ENCODE measurements at regions not wholly inside any gene's neighbourhood (a gene's known extent, or its start where the extent isn't known, plus 50 kb on each side); places are given as distances from the start of the nearest gene placed in this dataset.

DNA sequence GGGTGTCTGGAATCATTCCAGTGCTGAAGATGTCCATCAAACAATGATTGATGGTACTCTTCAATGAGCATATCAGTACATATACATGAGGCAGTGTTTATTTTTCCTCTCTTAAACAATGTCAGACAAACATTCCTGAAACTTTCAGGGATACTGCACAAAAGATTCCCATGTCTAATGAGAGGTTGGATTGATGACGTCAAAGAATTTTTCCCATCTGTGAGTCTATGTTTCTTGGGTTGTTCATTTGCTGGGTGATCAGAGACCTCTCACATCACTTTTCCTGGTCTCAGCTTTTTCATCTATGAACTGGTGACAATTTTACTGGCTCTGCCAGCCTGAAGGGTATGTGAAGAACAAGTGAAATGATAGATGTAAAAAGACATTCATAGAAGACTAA is 325.5 kb downstream of the EN1 start:
- TF ChIP-seq, protein P1, sequence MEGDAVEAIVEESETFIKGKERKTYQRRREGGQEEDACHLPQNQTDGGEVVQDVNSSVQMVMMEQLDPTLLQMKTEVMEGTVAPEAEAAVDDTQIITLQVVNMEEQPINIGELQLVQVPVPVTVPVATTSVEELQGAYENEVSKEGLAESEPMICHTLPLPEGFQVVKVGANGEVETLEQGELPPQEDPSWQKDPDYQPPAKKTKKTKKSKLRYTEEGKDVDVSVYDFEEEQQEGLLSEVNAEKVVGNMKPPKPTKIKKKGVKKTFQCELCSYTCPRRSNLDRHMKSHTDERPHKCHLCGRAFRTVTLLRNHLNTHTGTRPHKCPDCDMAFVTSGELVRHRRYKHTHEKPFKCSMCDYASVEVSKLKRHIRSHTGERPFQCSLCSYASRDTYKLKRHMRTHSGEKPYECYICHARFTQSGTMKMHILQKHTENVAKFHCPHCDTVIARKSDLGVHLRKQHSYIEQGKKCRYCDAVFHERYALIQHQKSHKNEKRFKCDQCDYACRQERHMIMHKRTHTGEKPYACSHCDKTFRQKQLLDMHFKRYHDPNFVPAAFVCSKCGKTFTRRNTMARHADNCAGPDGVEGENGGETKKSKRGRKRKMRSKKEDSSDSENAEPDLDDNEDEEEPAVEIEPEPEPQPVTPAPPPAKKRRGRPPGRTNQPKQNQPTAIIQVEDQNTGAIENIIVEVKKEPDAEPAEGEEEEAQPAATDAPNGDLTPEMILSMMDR (IDR thresholded peaks at IDR 0.05; ENCODE audit: insufficient read depth, low read length, severe bottlenecking): no peak
- H3K27me3 ChIP-seq (ENCODE audit: control insufficient read depth, insufficient read depth, low read length): no peaks in the 10 kb centered on the region
- no peaks in the 10 kb centered on the region for H3K36me3 ChIP-seq (ENCODE audit: control insufficient read depth, insufficient read depth, low read length)
- H3K4me3 ChIP-seq (ENCODE audit: low read depth, low read length): no peak overlapping the region
- no peak for DNase-seq (ENCODE audit: low read depth)
- no peak for FAIRE-seq

DNA sequence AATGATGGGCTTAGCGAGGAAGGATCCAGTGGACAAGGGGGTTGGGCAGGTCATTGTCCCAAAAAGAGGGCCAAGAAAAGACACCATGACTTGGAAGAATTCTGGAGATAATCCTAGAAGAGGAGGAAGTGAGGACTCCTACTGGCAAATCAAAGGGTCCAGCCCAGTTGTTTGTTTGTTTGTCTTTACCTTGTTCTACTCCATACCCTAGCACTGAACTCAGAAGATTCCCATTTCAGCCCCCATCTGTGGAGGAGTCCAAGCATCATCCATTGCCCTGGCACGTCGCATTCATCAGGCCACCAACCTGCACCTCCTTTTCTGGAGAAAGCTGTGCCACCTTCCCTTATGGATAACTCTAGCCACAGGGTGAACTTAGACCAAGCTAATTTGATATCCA is 326.2 kb downstream of the EN1 start:
- Histone ChIP-seq H3K4me3 (ENCODE audit: low read depth, low read length) (no peak overlapping the region), H3K27me3 (ENCODE audit: control insufficient read depth, insufficient read depth, low read length) (no peaks in the 10 kb centered on the region), H3K36me3 (ENCODE audit: control insufficient read depth, insufficient read depth, low read length) (no peaks in the 10 kb centered on the region)
- FAIRE-seq (no peak), DNase-seq (ENCODE audit: low read depth) (no peak)
- TF ChIP-seq, protein P1 (IDR thresholded peaks at IDR 0.05; ENCODE audit: insufficient read depth, low read length, severe bottlenecking): no peak

DNA sequence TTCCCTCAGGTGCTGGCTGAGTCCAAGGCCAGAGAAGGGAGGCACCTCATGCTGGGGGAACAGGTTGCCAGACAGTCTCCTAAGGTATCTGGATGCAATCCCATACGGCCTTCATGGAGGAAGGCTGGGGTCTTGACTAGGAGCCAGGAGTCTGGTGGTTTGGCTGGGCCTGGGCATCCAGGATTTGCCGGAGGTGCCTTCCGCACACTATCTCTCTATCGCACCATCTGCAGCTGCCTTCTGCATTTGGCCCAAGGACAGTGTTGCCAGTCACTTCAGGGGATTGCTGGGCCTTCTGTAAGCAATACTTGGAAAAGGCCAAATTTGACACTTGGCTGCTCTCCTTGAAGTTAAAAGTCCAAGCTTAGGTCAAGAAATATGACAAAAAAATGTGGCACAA is 327.2 kb downstream of the EN1 start:
- Histone ChIP-seq H3K4me3 (ENCODE audit: low read depth, low read length) (no peak overlapping the region), H3K36me3 (ENCODE audit: control insufficient read depth, insufficient read depth, low read length) (no peaks in the 10 kb centered on the region), H3K27me3 (ENCODE audit: control insufficient read depth, insufficient read depth, low read length) (no peaks in the 10 kb centered on the region)
- FAIRE-seq: no peak
- no peak for DNase-seq (ENCODE audit: low read depth)
- TF ChIP-seq, protein P1 (IDR thresholded peaks at IDR 0.05; ENCODE audit: insufficient read depth, low read length, severe bottlenecking): no peak

DNA sequence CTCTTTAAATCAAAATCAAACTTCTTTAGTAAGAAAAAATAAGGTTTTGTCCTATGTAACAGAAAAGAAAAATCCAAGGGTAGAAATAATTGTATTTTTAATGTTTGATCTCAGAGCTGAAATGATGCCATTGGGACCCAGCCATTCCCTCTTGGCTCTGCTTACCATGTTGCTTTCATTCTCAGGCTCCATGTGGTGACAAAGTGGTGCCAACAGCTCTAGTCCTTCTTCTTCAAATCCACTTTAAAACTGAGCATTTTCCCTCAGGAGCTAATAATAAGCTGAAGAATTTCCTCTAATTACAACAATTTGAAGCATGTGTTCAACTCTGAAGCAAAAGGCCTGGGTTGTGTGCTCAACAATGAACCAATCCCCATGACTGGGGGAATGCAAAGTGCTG is 327.9 kb downstream of the EN1 start:
- no peak overlapping the region for H3K4me3 ChIP-seq (ENCODE audit: low read depth, low read length)
- no peaks in the 10 kb centered on the region for H3K27me3 ChIP-seq (ENCODE audit: control insufficient read depth, insufficient read depth, low read length)
- no peaks in the 10 kb centered on the region for H3K36me3 ChIP-seq (ENCODE audit: control insufficient read depth, insufficient read depth, low read length)
- TF ChIP-seq, protein P1 (IDR thresholded peaks at IDR 0.05; ENCODE audit: insufficient read depth, low read length, severe bottlenecking): no peak
- DNase-seq (ENCODE audit: low read depth) (no peak), FAIRE-seq (no peak)

DNA sequence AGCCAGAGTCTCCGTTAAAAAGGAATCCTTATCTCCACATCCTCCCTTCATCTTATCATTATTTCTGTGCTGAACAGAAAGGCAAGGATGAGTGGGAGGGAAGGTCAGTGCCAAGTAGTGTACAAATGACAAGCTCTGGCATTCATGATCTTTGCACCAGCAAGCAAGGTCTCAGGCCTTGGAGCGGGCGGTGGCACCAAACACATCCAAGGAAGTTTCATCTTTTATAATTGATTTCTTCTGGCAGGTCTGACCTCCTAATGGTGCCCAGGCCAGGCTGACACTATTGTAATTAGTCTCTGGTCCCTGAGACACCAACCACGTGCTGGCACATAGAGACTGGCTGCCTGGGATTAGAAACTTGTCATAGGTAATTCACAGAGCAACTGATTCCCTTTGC is 336.6 kb downstream of the EN1 start:
- H3K4me3 ChIP-seq (ENCODE audit: low read depth, low read length): no peak overlapping the region
- FAIRE-seq (no peak), DNase-seq (ENCODE audit: low read depth) (no peak)
- no peaks in the 10 kb centered on the region for H3K27me3 ChIP-seq (ENCODE audit: control insufficient read depth, insufficient read depth, low read length)
- TF ChIP-seq, protein P1 (IDR thresholded peaks at IDR 0.05; ENCODE audit: insufficient read depth, low read length, severe bottlenecking): no peak
- H3K36me3 ChIP-seq (ENCODE audit: control insufficient read depth, insufficient read depth, low read length): no peaks in the 10 kb centered on the region

DNA sequence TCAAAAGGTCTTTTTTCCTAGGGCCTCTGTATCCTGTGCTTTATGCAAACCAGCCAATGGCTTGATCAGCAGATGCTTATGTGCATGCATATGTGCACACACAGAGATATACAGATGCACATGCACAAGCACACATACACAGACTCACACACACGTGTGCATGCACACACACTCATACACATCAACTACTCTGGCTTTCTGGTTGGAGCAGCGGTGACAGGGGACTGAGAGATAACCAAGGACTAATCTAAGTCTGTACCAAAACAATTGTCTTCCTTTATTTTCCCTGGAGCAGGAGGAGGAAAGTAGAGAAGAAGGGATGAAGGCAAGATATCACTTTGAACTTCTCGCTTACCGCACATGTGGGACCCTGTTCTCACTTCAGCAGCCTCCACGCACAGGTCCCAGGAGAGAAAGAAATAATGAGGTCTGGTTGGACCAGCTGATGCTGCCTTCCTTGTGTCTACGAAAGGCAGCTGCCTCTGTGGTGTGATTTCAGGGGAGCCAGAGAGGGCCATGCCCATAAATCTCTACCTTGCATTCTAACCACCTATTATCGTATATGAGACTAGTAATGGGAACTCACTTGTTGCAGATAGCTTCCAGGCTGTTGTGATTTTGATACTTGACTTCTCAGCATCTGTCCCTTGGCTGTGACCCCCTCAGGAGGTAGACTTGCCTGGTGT is 338.0 kb downstream of the EN1 start:
- no peaks in the 10 kb centered on the region for H3K36me3 ChIP-seq (ENCODE audit: control insufficient read depth, insufficient read depth, low read length)
- DNase-seq (ENCODE audit: low read depth) (no peak), FAIRE-seq (no peak)
- H3K27me3 ChIP-seq (ENCODE audit: control insufficient read depth, insufficient read depth, low read length): no peaks in the 10 kb centered on the region
- H3K4me3 ChIP-seq (ENCODE audit: low read depth, low read length): no peak overlapping the region
- TF ChIP-seq, protein P1 (IDR thresholded peaks at IDR 0.05; ENCODE audit: insufficient read depth, low read length, severe bottlenecking): no peak

All from bronchial epithelial cell (primary cell).